H9 (cell line): ENCODE measurements at regions not wholly inside any gene's neighbourhood (a gene's known extent, or its start where the extent isn't known, plus 50 kb on each side); places are given as distances from the start of the nearest gene placed in this dataset.
A peak's percentile ranks its signal among the peaks of the same experiment; 100 is the strongest.

Source experiments
- DNase-seq: peaks from one replicate; pipeline ENCODE4 v3.0.0-alpha.2; 2017
- H2AFZ ChIP-seq: one replicate; pipeline ENCODE4 v1.6.1; 2013; ENCODE audit warnings: mild to moderate bottlenecking, low read length, control low read depth, moderate library complexity
- H2AK5ac ChIP-seq: 2 replicates; pipeline ENCODE4 v1.6.1; 2013; ENCODE audit warnings: low read length, control low read depth, mixed read lengths; ENCODE audit not compliant: insufficient read length
- H2BK120ac ChIP-seq: one replicate; pipeline ENCODE4 v1.6.1; 2013; ENCODE audit warnings: low read depth, mild to moderate bottlenecking, low read length, control low read depth, inconsistent platforms; ENCODE audit not compliant: poor library complexity, severe bottlenecking
- H2BK12ac ChIP-seq: 2 replicates; pipeline ENCODE4 v1.6.1; 2013; ENCODE audit warnings: low read length, control low read depth, mixed read lengths, low read depth; ENCODE audit not compliant: insufficient read length
- H2BK15ac ChIP-seq: 2 replicates; pipeline ENCODE4 v1.6.1; 2013; ENCODE audit warnings: low read depth, low read length, control low read depth
- H2BK20ac ChIP-seq: one replicate; pipeline ENCODE4 v1.6.1; 2013; ENCODE audit warnings: low read depth, mild to moderate bottlenecking, low read length, control low read depth, inconsistent platforms; ENCODE audit not compliant: poor library complexity, severe bottlenecking
- H2BK5ac ChIP-seq: 2 replicates; pipeline ENCODE4 v1.6.1; 2013; ENCODE audit warnings: low read length, control low read depth, mixed read lengths; ENCODE audit not compliant: insufficient read length
- H3K14ac ChIP-seq: 2 replicates; pipeline ENCODE4 v1.6.1; 2013; ENCODE audit warnings: low read length, control low read depth; ENCODE audit not compliant: insufficient read depth
- H3K18ac ChIP-seq: 2 replicates; pipeline ENCODE4 v1.6.1; 2013; ENCODE audit warnings: low read depth, mild to moderate bottlenecking, mixed read lengths, low read length, control low read depth; ENCODE audit not compliant: insufficient read length
- H3K23ac ChIP-seq: 2 replicates; pipeline ENCODE4 v1.6.1; 2013; ENCODE audit warnings: low read length, control low read depth, mixed read lengths, low read depth; ENCODE audit not compliant: insufficient read length
- H3K23me2 ChIP-seq: 2 replicates; pipeline ENCODE4 v1.6.1; 2013; ENCODE audit warnings: low read depth, mild to moderate bottlenecking, mixed read lengths, low read length, control low read depth; ENCODE audit not compliant: insufficient read length, poor library complexity, severe bottlenecking
- H3K27ac ChIP-seq: 2 replicates; pipeline ENCODE4 v1.5.1; 2013; ENCODE audit warnings: low read length, control low read depth, mixed read lengths, low read depth; ENCODE audit not compliant: insufficient read length
- H3K27me3 ChIP-seq: 2 replicates; pipeline ENCODE4 v1.6.1; 2013; ENCODE audit warnings: low read length, control low read depth, inconsistent platforms; ENCODE audit not compliant: insufficient read depth
- H3K4ac ChIP-seq: 2 replicates; pipeline ENCODE4 v1.6.1; 2013; ENCODE audit warnings: low read depth, mild to moderate bottlenecking, control low read depth, inconsistent platforms, low read length, moderate library complexity
- H3K4me1 ChIP-seq: 2 replicates; pipeline ENCODE4 v1.6.1; 2013; ENCODE audit warnings: low read length, control low read depth, inconsistent platforms; ENCODE audit not compliant: insufficient read depth
- H3K4me2 ChIP-seq: 2 replicates; pipeline ENCODE4 v1.6.1; 2013; ENCODE audit warnings: low read length, control low read depth, mixed read lengths; ENCODE audit not compliant: insufficient read length, insufficient read depth
- H3K56ac ChIP-seq: 2 replicates; pipeline ENCODE4 v1.6.1; 2013; ENCODE audit warnings: low read depth, mild to moderate bottlenecking, mixed read lengths, low read length, control low read depth; ENCODE audit not compliant: insufficient read length
- H3K79me1 ChIP-seq: 2 replicates; pipeline ENCODE4 v1.6.1; 2013; ENCODE audit warnings: low read depth, mild to moderate bottlenecking, moderate library complexity, low read length, control low read depth, inconsistent platforms; ENCODE audit not compliant: insufficient read depth, poor library complexity, severe bottlenecking
- H3K79me2 ChIP-seq: 2 replicates; pipeline ENCODE4 v1.6.1; 2013; ENCODE audit warnings: low read length, control low read depth, inconsistent platforms; ENCODE audit not compliant: insufficient read depth
- H3K9ac ChIP-seq: 2 replicates; pipeline ENCODE4 v1.6.1; 2013; ENCODE audit warnings: low read length, control low read depth, mixed read lengths; ENCODE audit not compliant: insufficient read length; ENCODE audit errors: extremely low read depth
- H3K9me3 ChIP-seq: one replicate; pipeline ENCODE4 v1.6.1; 2013; ENCODE audit warnings: low read depth, low read length, inconsistent platforms; ENCODE audit not compliant: control insufficient read depth
- H3T11ph ChIP-seq: one replicate; pipeline ENCODE4 v1.6.1; 2013; ENCODE audit warnings: mild to moderate bottlenecking, low read length, control low read depth, inconsistent platforms
- H4K20me1 ChIP-seq: one replicate; pipeline ENCODE4 v1.6.1; 2013; ENCODE audit not compliant: control insufficient read depth, insufficient read length, insufficient read depth
- H4K5ac ChIP-seq: 2 replicates; pipeline ENCODE4 v1.6.1; 2013; ENCODE audit warnings: low read depth, mild to moderate bottlenecking, mixed read lengths, low read length, control low read depth; ENCODE audit not compliant: insufficient read length
- H4K8ac ChIP-seq: replicated peaks from 2 replicates; pipeline ENCODE4 v1.6.1; 2013; ENCODE audit warnings: low read length, control low read depth, mixed read lengths, low read depth; ENCODE audit not compliant: insufficient read length
- H4K91ac ChIP-seq: 2 replicates; pipeline ENCODE4 v1.6.1; 2013; ENCODE audit warnings: low read depth, mild to moderate bottlenecking, moderate library complexity, mixed read lengths, low read length, control low read depth; ENCODE audit not compliant: insufficient read length
- H3K27ac Mint-ChIP-seq, 3 experiments: 2 replicates in 2 of 3; 3 replicates in 1 of 3; pipeline ENCODE4 v1.8.0; 2020 to 2021; ENCODE audit warnings: mixed read lengths in 3 of 3, mild to moderate bottlenecking in 1 of 3, moderate library complexity in 1 of 3
- H3K27me3 Mint-ChIP-seq: 2 replicates; pipeline ENCODE4 v1.8.0; 2021; ENCODE audit warnings: low read depth, mild to moderate bottlenecking, moderate library complexity, mixed read lengths
- H3K36me3 Mint-ChIP-seq, 3 experiments: 2 replicates in 2 of 3; 3 replicates in 1 of 3; pipeline ENCODE4 v1.8.0; 2020 to 2021; ENCODE audit warnings: low read depth in 3 of 3, mixed read lengths in 3 of 3; ENCODE audit not compliant: insufficient read depth in 1 of 3
- H3K4me1 Mint-ChIP-seq, 2 experiments: 2 replicates each; pipeline ENCODE4 v1.8.0; 2020; ENCODE audit warnings: mixed read lengths in 2 of 2
- H3K4me3 Mint-ChIP-seq, 2 experiments: 2 replicates in 1 of 2; 3 replicates in 1 of 2; pipeline ENCODE4 v1.8.0; 2020 to 2021; ENCODE audit warnings: mild to moderate bottlenecking in 2 of 2, mixed read lengths in 2 of 2, moderate library complexity in 1 of 2
- H3K9me3 Mint-ChIP-seq, 2 experiments: 2 replicates in 1 of 2; 3 replicates in 1 of 2; pipeline ENCODE4 v1.8.0; 2020; ENCODE audit warnings: mild to moderate bottlenecking in 2 of 2, mixed read lengths in 2 of 2, moderate library complexity in 1 of 2
- CTCF ChIP-seq: fragments of 200-600 bp; sonication (generic); conservative IDR thresholded peaks from 3 replicates; pipeline ENCODE4 v1.8.0; 2021; ENCODE audit warnings: antibody characterized with exemption, mild to moderate bottlenecking
- WGBS: extraction: QIAGEN DNeasy Blood & Tissue Kit; methylation state at CpG from one replicate; pipeline ENCODE4 v1.1.7; 2013; ENCODE audit warnings: missing lambda C conversion rate, low lambda C conversion rate, mixed read lengths; ENCODE audit not compliant: insufficient read length; ENCODE audit errors: extremely low coverage; 5-methylcytosine and 5-hydroxymethylcytosine counted together

- no peak for TF ChIP-seq CTCF
- H2BK5ac ChIP-seq, result no peak overlapping the region
- H3K27ac ChIP-seq, result no peak overlapping the region
- H3K14ac ChIP-seq, result no peak overlapping the region
- no peaks in the 10 kb centered on the region; the same call in 1 of the 2 replicates for H3K4me1 ChIP-seq
- H3K9me3 ChIP-seq, result no peaks in the 10 kb centered on the region
- peak overlapping the region in 1 of 3 experiments; percentile 80; a peak in 2 of 7 replicates for H3K27ac Mint-ChIP-seq
- no peaks in the 10 kb centered on the region for H3K23me2 ChIP-seq
- no peak overlapping the region for H3K4me2 ChIP-seq
- H3K27me3 Mint-ChIP-seq, result no peaks in the 10 kb centered on the region
- H2BK120ac ChIP-seq, result no peak overlapping the region
- H3K79me1 ChIP-seq, result no peaks in the 10 kb centered on the region
- no peak overlapping the region for H2BK12ac ChIP-seq
- no peak overlapping the region for H3K18ac ChIP-seq
- no CpG with 5 or more reads among the region's 9 CpGs for WGBS
- H3K36me3 Mint-ChIP-seq, result no peaks in the 10 kb centered on the region
- no peaks in the 10 kb centered on the region for H3K79me2 ChIP-seq
- H4K91ac ChIP-seq, result no peak overlapping the region
- peaks cover 22 to 28% of the 10 kb centered on the region in 2 experiments for H3K4me1 Mint-ChIP-seq
- H3K9ac ChIP-seq, result no peak overlapping the region
- no peak overlapping the region for H2AK5ac ChIP-seq
- H3K4ac ChIP-seq, result no peak overlapping the region
- H3K56ac ChIP-seq, result no peak overlapping the region
- no peaks in the 10 kb centered on the region for H3K27me3 ChIP-seq
- H2BK15ac ChIP-seq, result no peak overlapping the region
- H3K4me3 Mint-ChIP-seq, result no peak overlapping the region; a peak in 1 of 5 replicates
- no peak overlapping the region for H4K5ac ChIP-seq
- DNase-seq, result no peak
- no peaks in the 10 kb centered on the region for H3K9me3 Mint-ChIP-seq
- no peak overlapping the region for H2AFZ ChIP-seq
- H3K23ac ChIP-seq, result no peak overlapping the region
- H3T11ph ChIP-seq, result no peak overlapping the region
- no peak overlapping the region for H2BK20ac ChIP-seq
- no peak overlapping the region for H4K8ac ChIP-seq
- no peaks in the 10 kb centered on the region for H4K20me1 ChIP-seq
Observed at GRCh38 chr3:141426404-141427034, 58.2 kb downstream of the ZBTB38 start.
